ENCODE measurements at regions not wholly inside any gene's neighbourhood (a gene's known extent, or its start where the extent isn't known, plus 50 kb on each side); places are given as distances from the start of the nearest gene placed in this dataset.

DNA sequence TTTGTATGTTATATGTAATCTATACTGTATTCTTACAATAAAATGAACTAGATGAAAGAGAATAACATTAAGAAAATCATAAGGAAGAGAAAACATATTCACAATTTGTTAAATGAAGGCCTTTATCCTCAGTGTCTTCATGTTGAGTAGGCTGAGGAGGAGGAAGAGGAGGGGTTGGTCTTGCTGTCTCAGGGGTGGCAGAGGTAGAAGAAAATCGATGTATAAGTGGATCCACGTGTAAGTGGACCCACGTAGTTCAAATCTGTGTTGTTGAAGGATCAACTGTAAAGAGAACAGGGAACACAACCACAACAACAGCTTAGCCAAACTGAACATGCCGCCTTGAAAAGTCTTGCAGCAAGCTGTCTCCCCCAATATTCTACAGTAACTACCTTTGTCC lies 161.6 kb upstream of the NRP1 start:
- H3K27ac ChIP-seq = no peak overlapping the region
- no peak overlapping the region for H3K4me3 ChIP-seq
- H3K27me3 ChIP-seq = no peaks in the 10 kb centered on the region
- H3K9me3 ChIP-seq = no peaks in the 10 kb centered on the region
- TF ChIP-seq POLR2AphosphoS5 (IDR thresholded peaks at IDR 0.05) = no peak
- TF ChIP-seq EP300 (IDR thresholded peaks at IDR 0.05) = no peak
- TF ChIP-seq, protein P1, sequence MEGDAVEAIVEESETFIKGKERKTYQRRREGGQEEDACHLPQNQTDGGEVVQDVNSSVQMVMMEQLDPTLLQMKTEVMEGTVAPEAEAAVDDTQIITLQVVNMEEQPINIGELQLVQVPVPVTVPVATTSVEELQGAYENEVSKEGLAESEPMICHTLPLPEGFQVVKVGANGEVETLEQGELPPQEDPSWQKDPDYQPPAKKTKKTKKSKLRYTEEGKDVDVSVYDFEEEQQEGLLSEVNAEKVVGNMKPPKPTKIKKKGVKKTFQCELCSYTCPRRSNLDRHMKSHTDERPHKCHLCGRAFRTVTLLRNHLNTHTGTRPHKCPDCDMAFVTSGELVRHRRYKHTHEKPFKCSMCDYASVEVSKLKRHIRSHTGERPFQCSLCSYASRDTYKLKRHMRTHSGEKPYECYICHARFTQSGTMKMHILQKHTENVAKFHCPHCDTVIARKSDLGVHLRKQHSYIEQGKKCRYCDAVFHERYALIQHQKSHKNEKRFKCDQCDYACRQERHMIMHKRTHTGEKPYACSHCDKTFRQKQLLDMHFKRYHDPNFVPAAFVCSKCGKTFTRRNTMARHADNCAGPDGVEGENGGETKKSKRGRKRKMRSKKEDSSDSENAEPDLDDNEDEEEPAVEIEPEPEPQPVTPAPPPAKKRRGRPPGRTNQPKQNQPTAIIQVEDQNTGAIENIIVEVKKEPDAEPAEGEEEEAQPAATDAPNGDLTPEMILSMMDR (IDR thresholded peaks at IDR 0.05) = no peak
- TF ChIP-seq POLR2A (IDR thresholded peaks at IDR 0.05) = no peak
- WGBS, 2 donors = 83 to 91% methylated on average over 4 of the region's 4 CpGs
- intact Hi-C loops (cut with DNase I) = no loop called here
- H3K36me3 ChIP-seq = no peaks in the 10 kb centered on the region
- H3K4me1 ChIP-seq = peaks cover 0 to 39% (median 32%) of the 10 kb centered on the region in 4 donors
- no peak for DNase-seq

DNA sequence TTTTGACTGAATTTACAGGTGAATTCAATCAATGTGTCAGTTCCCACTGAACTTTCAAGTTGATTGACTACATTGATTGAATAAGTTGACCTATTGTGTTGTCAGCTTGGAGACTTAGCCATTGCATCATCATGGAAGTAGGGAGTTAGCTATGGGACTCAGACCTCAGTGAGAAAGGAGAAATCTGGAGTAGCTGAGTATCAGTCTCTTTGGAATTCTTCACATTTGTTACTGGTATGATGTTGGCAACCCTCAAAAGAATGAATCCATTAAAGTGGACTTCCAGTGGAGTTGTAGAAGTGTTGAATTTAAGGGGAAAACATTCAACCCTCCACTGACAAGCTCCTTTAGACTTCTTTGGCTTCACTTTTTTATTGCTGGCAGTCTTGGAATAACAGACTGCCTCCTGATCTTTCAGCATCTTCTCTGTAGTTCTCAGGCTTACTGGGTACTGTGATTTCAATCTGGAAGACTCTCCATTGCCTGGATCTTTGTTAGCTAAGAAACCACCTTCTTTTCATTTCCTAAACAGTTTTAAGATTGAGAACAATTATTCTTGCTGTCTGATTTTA lies 160.3 kb upstream of the NRP1 start:
- Histone ChIP-seq H3K36me3 (no peaks in the 10 kb centered on the region), H3K9me3 (no peaks in the 10 kb centered on the region), H3K4me3 (no peak overlapping the region), H3K27ac (peak overlapping the region in 1 of 4 donors; percentile 8), H3K27me3 (no peaks in the 10 kb centered on the region), H3K4me1 (peaks cover 0 to 45% (median 37%) of the 10 kb centered on the region in 4 donors)
- no peak for DNase-seq
- intact Hi-C loops (cut with DNase I) = no loop called here
- TF ChIP-seq POLR2A (IDR thresholded peaks at IDR 0.05) (no peak), POLR2AphosphoS5 (IDR thresholded peaks at IDR 0.05) (no peak)

DNA sequence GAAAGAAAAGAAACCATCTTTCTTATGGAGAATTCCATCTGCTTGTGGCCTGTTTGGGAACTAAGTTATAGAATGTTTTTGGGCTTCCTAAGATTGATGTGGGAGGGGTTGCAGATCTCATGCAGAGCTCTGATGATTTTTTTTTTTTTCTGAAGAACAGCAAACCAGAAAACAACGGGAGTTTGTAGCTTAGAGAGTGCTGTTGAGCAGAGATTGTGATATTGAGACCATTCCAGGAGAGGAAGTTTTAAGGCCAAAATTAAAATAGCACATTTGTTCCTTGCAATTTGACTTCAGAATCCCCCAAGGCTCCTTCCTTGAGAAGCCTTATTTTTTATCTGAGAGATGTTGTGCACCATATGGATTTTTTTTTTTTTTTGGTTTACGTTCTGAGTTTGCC lies 159.5 kb upstream of the NRP1 start:
- TF ChIP-seq EP300 (IDR thresholded peaks at IDR 0.05) (no peak), POLR2A (IDR thresholded peaks at IDR 0.05) (no peak), POLR2AphosphoS5 (IDR thresholded peaks at IDR 0.05) (no peak)
- TF ChIP-seq, protein P1 (IDR thresholded peaks at IDR 0.05) = no peak

DNA sequence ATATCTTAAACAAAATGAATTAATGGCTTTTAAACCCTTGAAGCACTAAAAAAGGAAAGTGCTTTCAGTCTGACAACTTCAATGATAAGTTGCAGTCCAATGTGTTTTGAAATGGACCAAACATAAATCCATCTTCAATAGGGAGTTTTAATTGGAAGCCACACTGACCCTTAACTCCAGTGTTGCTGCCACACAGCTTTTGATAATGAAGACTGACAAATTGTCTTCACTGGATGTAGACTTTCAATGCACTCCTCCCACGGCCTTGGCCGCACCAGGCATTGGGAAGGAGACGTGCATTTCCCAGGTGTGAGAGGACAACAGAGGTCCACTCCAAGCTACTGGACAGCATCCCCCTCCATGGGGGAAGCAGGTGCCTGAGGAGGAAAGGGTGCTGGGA lies 159.0 kb upstream of the NRP1 start:
- intact Hi-C loops (cut with DNase I) = no loop called here
- peak overlapping the region in 3 of 4 donors; percentile 47 to 58 (median 48) for H3K27ac ChIP-seq

More for the DNA sequence above, 159.5 kb upstream of the NRP1 start:
- Histone ChIP-seq H3K4me3 (no peak overlapping the region), H3K36me3 (no peaks in the 10 kb centered on the region), H3K4me1 (peaks cover 0 to 52% (median 45%) of the 10 kb centered on the region in 4 donors), H3K9me3 (no peaks in the 10 kb centered on the region), H3K27me3 (no peaks in the 10 kb centered on the region), H3K27ac (peak overlapping the region in 3 of 4 donors; percentile 47 to 58 (median 48))
- WGBS, 2 donors = 66 to 70% methylated on average over 2 of the region's 2 CpGs
- intact Hi-C loops (cut with DNase I) = no loop called here
- DNase-seq = no peak

DNA sequence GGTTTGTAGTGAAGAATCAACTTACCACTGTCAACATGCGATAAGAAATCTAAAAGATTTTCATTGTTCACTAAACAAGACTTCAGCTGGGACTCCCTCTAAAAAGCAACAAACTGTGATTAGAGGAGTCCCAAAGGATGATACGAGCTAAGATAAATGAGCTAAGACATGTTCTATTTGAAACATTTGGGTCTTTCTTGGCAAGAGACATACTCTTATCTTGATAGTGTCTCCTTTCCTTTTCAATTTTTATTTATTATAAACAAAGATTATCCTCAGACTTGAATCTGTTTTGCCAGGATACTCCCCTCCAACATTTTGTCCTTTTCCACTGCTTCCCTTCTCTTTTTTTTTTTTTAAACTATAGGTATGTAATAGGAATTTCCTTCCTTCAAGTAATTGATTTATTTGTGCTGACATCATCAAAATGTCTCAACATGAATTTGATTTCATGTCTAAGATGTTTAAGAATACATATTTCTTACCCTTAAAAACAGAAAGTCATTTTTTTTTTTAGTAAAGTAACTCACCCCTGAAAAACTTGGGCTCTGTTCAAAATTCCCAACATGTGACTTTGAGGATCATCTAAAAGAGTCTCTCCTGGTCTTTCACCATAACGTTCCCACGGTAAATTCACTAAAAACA lies 158.4 kb upstream of the NRP1 start:
- H3K9me3 ChIP-seq = no peaks in the 10 kb centered on the region
- WGBS, 2 donors = 81 to 89% methylated on average over 4 of the region's 4 CpGs
- TF ChIP-seq EP300 (IDR thresholded peaks at IDR 0.05) (no peak), POLR2AphosphoS5 (IDR thresholded peaks at IDR 0.05) (no peak), POLR2A (IDR thresholded peaks at IDR 0.05) (no peak)
- TF ChIP-seq, protein P1 (IDR thresholded peaks at IDR 0.05) = no peak
- H3K4me1 ChIP-seq = peaks cover 0 to 56% (median 48%) of the 10 kb centered on the region in 4 donors
- H3K36me3 ChIP-seq = no peaks in the 10 kb centered on the region
- DNase-seq = no peak
- H3K27me3 ChIP-seq = no peaks in the 10 kb centered on the region
- no peak overlapping the region for H3K4me3 ChIP-seq
- peak overlapping the region in 3 of 4 donors; percentile 47 to 58 (median 48) for H3K27ac ChIP-seq
- intact Hi-C loops (cut with DNase I) = no loop called here

More for the DNA sequence above, 159.0 kb upstream of the NRP1 start:
- H3K36me3 ChIP-seq = no peaks in the 10 kb centered on the region
- no peaks in the 10 kb centered on the region for H3K9me3 ChIP-seq
- WGBS, 2 donors = 90 to 94% methylated on average over 3 of the region's 3 CpGs
- no peak for DNase-seq
- no peak overlapping the region for H3K4me3 ChIP-seq
- H3K27me3 ChIP-seq = no peaks in the 10 kb centered on the region
- peaks cover 0 to 56% (median 48%) of the 10 kb centered on the region in 4 donors for H3K4me1 ChIP-seq
- TF ChIP-seq, protein P1 (IDR thresholded peaks at IDR 0.05) = no peak
- no peak for TF ChIP-seq EP300 (IDR thresholded peaks at IDR 0.05)
- no peak for TF ChIP-seq POLR2A (IDR thresholded peaks at IDR 0.05)
- peak in 1 of 4 donors; percentile 25 for TF ChIP-seq POLR2AphosphoS5 (IDR thresholded peaks at IDR 0.05)

Measured in sigmoid colon (tissue), 6 donors.